NT2/D1 (cell line): ENCODE measurements at regions not wholly inside any gene's neighbourhood (a gene's known extent, or its start where the extent isn't known, plus 50 kb on each side); places are given as distances from the start of the nearest gene placed in this dataset.

Source experiments
- SUZ12 ChIP-seq: IDR thresholded peaks from 2 replicates; pipeline ENCODE4 v1.6.1; 2011; ENCODE audit not compliant: insufficient read length, insufficient read depth; ENCODE audit errors: extremely low read depth
- YY1 ChIP-seq: IDR thresholded peaks from 2 replicates; pipeline ENCODE4 v1.6.1; 2011; ENCODE audit not compliant: insufficient read length, insufficient read depth
- ZNF274 ChIP-seq: IDR thresholded peaks from 2 replicates; pipeline ENCODE4 v1.6.1; 2011; ENCODE audit warnings: mild to moderate bottlenecking, low read depth, low read length

GRCh38 chr7:96452146-96452545, 130.2 kb upstream of the SLC25A13 start:
- TF ChIP-seq YY1 (no peak), ZNF274 (no peak), SUZ12 (no peak)
